ENCODE measurements at regions not wholly inside any gene's neighbourhood (a gene's known extent, or its start where the extent isn't known, plus 50 kb on each side); places are given as distances from the start of the nearest gene placed in this dataset.

DNA sequence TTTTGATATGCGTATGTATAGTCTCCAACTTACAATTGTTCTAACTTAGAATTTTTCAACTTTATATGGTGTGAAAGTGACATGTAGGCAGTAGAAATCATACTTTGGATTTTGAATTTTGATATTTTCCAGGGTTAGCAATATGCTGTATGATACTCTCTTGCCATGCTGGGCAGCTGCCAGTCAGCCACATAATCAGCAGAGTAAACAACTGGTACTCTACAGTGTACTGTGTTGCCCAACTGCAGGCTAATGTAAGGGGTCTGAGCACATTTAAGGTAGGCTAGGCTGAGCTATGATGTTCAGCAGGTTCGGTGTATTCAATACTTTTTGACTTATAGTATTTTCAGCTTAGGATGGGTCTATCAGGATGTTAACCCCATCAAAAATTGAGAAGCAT, 52.0 kb upstream of the RYK start:
- DNase-seq (ENCODE audit: low read depth), result no peak

DNA sequence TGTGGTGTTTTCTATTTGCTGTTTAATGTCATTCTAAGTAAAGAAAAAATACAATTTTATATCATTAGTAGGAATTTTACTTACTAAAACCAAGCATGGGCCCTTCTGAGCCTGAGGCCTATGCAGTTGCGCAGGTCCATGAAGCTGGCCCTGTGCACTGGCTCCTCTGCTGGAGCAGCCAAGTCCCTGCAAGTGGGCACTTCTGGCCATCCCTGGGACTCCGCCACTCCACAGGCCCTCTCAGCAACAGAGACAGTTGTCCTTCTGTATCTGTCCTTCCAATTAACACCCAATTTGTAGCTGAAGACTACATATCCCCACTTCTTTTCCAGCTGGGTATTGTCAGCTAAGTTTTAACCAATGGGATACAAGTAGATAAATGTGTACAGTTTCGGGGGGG, 49.9 kb upstream of the RYK start:
- peak; percentile 22 for DNase-seq (ENCODE audit: low read depth)
